ENCODE measurements at regions not wholly inside any gene's neighbourhood (a gene's known extent, or its start where the extent isn't known, plus 50 kb on each side); places are given as distances from the start of the nearest gene placed in this dataset.

DNA sequence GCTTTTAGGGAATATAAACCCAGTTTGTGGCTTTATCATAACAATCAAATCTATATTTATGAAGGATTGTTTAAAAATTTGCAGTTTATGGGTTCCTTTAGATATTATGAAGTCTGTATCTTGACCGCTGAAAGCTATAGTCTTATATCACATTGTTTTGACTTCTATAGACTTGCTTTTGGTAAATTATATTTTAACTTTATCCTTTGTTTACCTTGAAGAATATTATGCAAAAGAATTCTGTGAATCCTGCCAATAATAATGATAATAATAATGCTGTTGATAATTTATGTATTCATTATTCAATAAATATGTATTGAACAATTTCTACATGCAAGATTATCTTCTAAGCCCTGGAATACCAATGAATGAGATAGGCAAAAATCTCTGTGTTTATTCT is 101.9 kb upstream of the MTPN start:
- TF ChIP-seq, protein P1, sequence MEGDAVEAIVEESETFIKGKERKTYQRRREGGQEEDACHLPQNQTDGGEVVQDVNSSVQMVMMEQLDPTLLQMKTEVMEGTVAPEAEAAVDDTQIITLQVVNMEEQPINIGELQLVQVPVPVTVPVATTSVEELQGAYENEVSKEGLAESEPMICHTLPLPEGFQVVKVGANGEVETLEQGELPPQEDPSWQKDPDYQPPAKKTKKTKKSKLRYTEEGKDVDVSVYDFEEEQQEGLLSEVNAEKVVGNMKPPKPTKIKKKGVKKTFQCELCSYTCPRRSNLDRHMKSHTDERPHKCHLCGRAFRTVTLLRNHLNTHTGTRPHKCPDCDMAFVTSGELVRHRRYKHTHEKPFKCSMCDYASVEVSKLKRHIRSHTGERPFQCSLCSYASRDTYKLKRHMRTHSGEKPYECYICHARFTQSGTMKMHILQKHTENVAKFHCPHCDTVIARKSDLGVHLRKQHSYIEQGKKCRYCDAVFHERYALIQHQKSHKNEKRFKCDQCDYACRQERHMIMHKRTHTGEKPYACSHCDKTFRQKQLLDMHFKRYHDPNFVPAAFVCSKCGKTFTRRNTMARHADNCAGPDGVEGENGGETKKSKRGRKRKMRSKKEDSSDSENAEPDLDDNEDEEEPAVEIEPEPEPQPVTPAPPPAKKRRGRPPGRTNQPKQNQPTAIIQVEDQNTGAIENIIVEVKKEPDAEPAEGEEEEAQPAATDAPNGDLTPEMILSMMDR (IDR thresholded peaks at IDR 0.05) = no peak
- no peak for TF ChIP-seq POLR2A (IDR thresholded peaks at IDR 0.05)
